Transverse colon (tissue), 4 donors: ENCODE measurements at regions not wholly inside any gene's neighbourhood (a gene's known extent, or its start where the extent isn't known, plus 50 kb on each side); places are given as distances from the start of the nearest gene placed in this dataset.

Experiments used
- DNase-seq: peaks from one replicate; pipeline ENCODE4 v3.0.0-alpha.2; 2019
- H3K27ac ChIP-seq, 4 donors: fragments of 200-600 bp; sonication (generic); 2 replicates each; pipeline ENCODE4 v1.5.1; 2016 to 2018; ENCODE audit warnings: inconsistent platforms in 4 of 4
- H3K27me3 ChIP-seq: fragments of 200-600 bp; sonication (generic); 2 replicates; pipeline ENCODE4 v1.5.1; 2017; ENCODE audit warnings: inconsistent platforms
- H3K36me3 ChIP-seq, 4 donors: fragments of 200-600 bp; sonication (generic); 2 replicates each; pipeline ENCODE4 v1.5.1; 2017 to 2019; ENCODE audit warnings: inconsistent platforms in 4 of 4
- H3K4me1 ChIP-seq, 4 donors: fragments of 200-600 bp; sonication (generic); 2 replicates each; pipeline ENCODE4 v1.5.1; 2017 to 2020; ENCODE audit warnings: inconsistent platforms in 4 of 4
- H3K4me3 ChIP-seq, 4 donors: fragments of 200-600 bp; sonication (generic); 1 replicate in 1 of 4; 2 replicates in 3 of 4; pipeline versions ENCODE4 v1.5.1 to v1.6.1; 2017 to 2019; ENCODE audit warnings: inconsistent platforms in 4 of 4
- H3K9me3 ChIP-seq, 2 donors: fragments of 200-600 bp; sonication (generic); 2 replicates each; pipeline ENCODE4 v1.5.1; 2017 to 2019; ENCODE audit warnings: inconsistent platforms in 2 of 2
- CTCF ChIP-seq, 5 experiments: fragments of 200-600 bp in 3 of 5; fragments of 450-650 bp in 2 of 5; sonication (generic) in 3 of 5; IDR thresholded peaks; 1 replicate in 2 of 5; 2 replicates in 3 of 5; pipeline ENCODE4 v1.5.1; 2016 to 2017; ENCODE audit warnings: antibody characterized with exemption in 5 of 5, inconsistent platforms in 3 of 5, mild to moderate bottlenecking in 2 of 5, moderate library complexity in 1 of 5
- EP300 ChIP-seq: sonication (generic); formaldehyde crosslinking; IDR thresholded peaks from one replicate; pipeline ENCODE4 v1.6.1; 2017; ENCODE audit warnings: antibody characterized with exemption, low read depth
- POLR2A ChIP-seq: fragments of 450-650 bp; IDR thresholded peaks from one replicate; pipeline ENCODE4 v1.6.1; 2016; ENCODE audit warnings: antibody characterized with exemption, mild to moderate bottlenecking, moderate library complexity
- POLR2AphosphoS5 ChIP-seq, 3 donors: sonication (generic); formaldehyde crosslinking; IDR thresholded peaks; one replicate each; pipeline ENCODE4 v1.6.1; 2016; ENCODE audit warnings: antibody characterized with exemption in 3 of 3
- WGBS, 2 donors: methylation state at CpG; one replicate each; pipeline ENCODE4 v1.1.5; 2018; ENCODE audit warnings: low coverage in 1 of 2; 5-methylcytosine and 5-hydroxymethylcytosine counted together
- in situ Hi-C, 4 donors: fragments of 200-750 bp; cut with MboI; loops; one replicate each; pipeline versions ENCODE4 v1.15.0 to v1.15.1; 2017; ENCODE audit warnings: low sequenced_read_pairs in 3 of 4, low pct_ligation_motif_present in 1 of 4, low pct_unique_long_range_greater_than_20kb in 1 of 4
- intact Hi-C: fragments of 100-400 bp; cut with DNase I; formaldehyde crosslinking; loops from one replicate; pipeline ENCODE4 v1.15.1; 2023; ENCODE audit warnings: low total_unique reads

- H3K27me3 ChIP-seq: no peaks in the 10 kb centered on the region
- no peak for DNase-seq
- no peak overlapping the region for H3K27ac ChIP-seq
- H3K9me3 ChIP-seq: no peaks in the 10 kb centered on the region
- 76 to 80% methylated on average over 2 of the region's 2 CpGs for WGBS, 2 donors
- H3K4me1 ChIP-seq: no peaks in the 10 kb centered on the region
- H3K36me3 ChIP-seq: no peaks in the 10 kb centered on the region
- TF ChIP-seq POLR2A (no peak), CTCF (IDR thresholded peaks at IDR 0.05) (no peak), EP300 (no peak), POLR2AphosphoS5 (IDR thresholded peaks at IDR 0.05) (no peak)
- H3K4me3 ChIP-seq: no peak overlapping the region
- intact Hi-C loops (no loop called here), in situ Hi-C loops (no loop called here)
Observed at GRCh38 chr4:15194520-15194919, 192.2 kb downstream of the CPEB2 start.

- H3K27me3 ChIP-seq: no peaks in the 10 kb centered on the region
- no peaks in the 10 kb centered on the region for H3K36me3 ChIP-seq
- no peak overlapping the region for H3K4me3 ChIP-seq
- H3K4me1 ChIP-seq: no peaks in the 10 kb centered on the region
- no peak for DNase-seq
- 66 to 75% methylated on average over 2 to 4 of the region's 4 CpGs for WGBS, 2 donors
- TF ChIP-seq POLR2A (no peak), CTCF (IDR thresholded peaks at IDR 0.05) (peak in 1 of 5 experiments; percentile 10)
- in situ Hi-C loops (no loop called here), intact Hi-C loops (no loop called here)
- no peaks in the 10 kb centered on the region for H3K9me3 ChIP-seq
- H3K27ac ChIP-seq: no peak overlapping the region
Observed at GRCh38 chr4:15197005-15197404, 194.7 kb downstream of the CPEB2 start.

GRCh38 chr4:15198070-15198727 is 195.9 kb downstream of the CPEB2 start:
- no peak for DNase-seq
- H3K4me1 ChIP-seq: no peaks in the 10 kb centered on the region
- WGBS, 2 donors: 57 to 68% methylated on average over 6 to 11 of the region's 11 CpGs
- no peaks in the 10 kb centered on the region for H3K36me3 ChIP-seq
- no peak overlapping the region for H3K4me3 ChIP-seq
- no peak overlapping the region for H3K27ac ChIP-seq
- intact Hi-C loops (no loop called here), in situ Hi-C loops (no loop called here)
- no peaks in the 10 kb centered on the region for H3K27me3 ChIP-seq
- no peaks in the 10 kb centered on the region for H3K9me3 ChIP-seq
- TF ChIP-seq POLR2A (no peak), CTCF (IDR thresholded peaks at IDR 0.05) (no peak), EP300 (no peak), POLR2AphosphoS5 (IDR thresholded peaks at IDR 0.05) (no peak)

- H3K27me3 ChIP-seq: no peaks in the 10 kb centered on the region
- 79% methylated on average over 1 of the region's 1 CpG; no CpG with 5 or more reads in 1 of the 2 donors for WGBS, 2 donors
- no peak overlapping the region for H3K4me3 ChIP-seq
- H3K9me3 ChIP-seq: peaks cover 0 to 4% of the 10 kb centered on the region in 2 donors
- H3K36me3 ChIP-seq: no peaks in the 10 kb centered on the region
- intact Hi-C loops (no loop called here), in situ Hi-C loops (no loop called here)
- DNase-seq: no peak
- no peaks in the 10 kb centered on the region for H3K4me1 ChIP-seq
- H3K27ac ChIP-seq: no peak overlapping the region
- TF ChIP-seq EP300 (no peak), POLR2AphosphoS5 (IDR thresholded peaks at IDR 0.05) (no peak), CTCF (IDR thresholded peaks at IDR 0.05) (no peak)
Observed at GRCh38 chr4:15201782-15202181, 199.5 kb downstream of the CPEB2 start.
